Smooth muscle cell (in vitro differentiated cells): ENCODE measurements at regions not wholly inside any gene's neighbourhood (a gene's known extent, or its start where the extent isn't known, plus 50 kb on each side); places are given as distances from the start of the nearest gene placed in this dataset.

Source experiments
- DNase-seq: peaks from one replicate; lab custom pipeline; 2025; ENCODE audit not compliant: unreplicated experiment; lab: John Stamatoyannopoulos, UW
- H2AFZ ChIP-seq: fragments of 200-600 bp; sonication (generic); 2 replicates; pipeline ENCODE4 v1.6.0; 2016; ENCODE audit warnings: antibody characterized with exemption, low read depth, mild to moderate bottlenecking
- H3F3A ChIP-seq: fragments of 200-600 bp; sonication (generic); 2 replicates; pipeline ENCODE4 v1.6.0; 2017; ENCODE audit warnings: antibody characterized with exemption, low read depth
- H3K27ac ChIP-seq: fragments of 200-600 bp; sonication (generic); 2 replicates; pipeline ENCODE4 v1.5.1; 2016; ENCODE audit warnings: low read depth, mild to moderate bottlenecking
- H3K27me3 ChIP-seq: fragments of 200-600 bp; sonication (generic); 2 replicates; pipeline ENCODE4 v1.6.1; 2016; ENCODE audit warnings: low read depth, mild to moderate bottlenecking
- H3K36me3 ChIP-seq: fragments of 200-600 bp; sonication (generic); 2 replicates; pipeline ENCODE4 v1.5.1; 2016; ENCODE audit warnings: low read depth
- H3K4me1 ChIP-seq: fragments of 200-600 bp; sonication (generic); 2 replicates; pipeline ENCODE4 v1.5.1; 2016; ENCODE audit warnings: low read depth
- H3K4me2 ChIP-seq: fragments of 200-600 bp; sonication (generic); 2 replicates; pipeline ENCODE4 v1.6.0; 2016; ENCODE audit warnings: mild to moderate bottlenecking
- H3K4me3 ChIP-seq: fragments of 200-600 bp; sonication (generic); 2 replicates; pipeline ENCODE4 v1.5.1; 2016; ENCODE audit warnings: mild to moderate bottlenecking
- H3K79me2 ChIP-seq: fragments of 200-600 bp; sonication (generic); 2 replicates; pipeline ENCODE4 v1.6.0; 2016; ENCODE audit warnings: low read depth, mild to moderate bottlenecking
- H3K9ac ChIP-seq: fragments of 200-600 bp; sonication (generic); 2 replicates; pipeline ENCODE4 v1.6.0; 2016; ENCODE audit warnings: low read depth
- H3K9me3 ChIP-seq: fragments of 200-600 bp; sonication (generic); replicated peaks from 2 replicates; pipeline ENCODE4 v1.5.1; 2016; ENCODE audit warnings: low read depth
- H4K20me1 ChIP-seq: fragments of 200-600 bp; sonication (generic); 2 replicates; pipeline ENCODE4 v1.6.0; 2016; ENCODE audit warnings: low read depth
- WGBS: methylation state at CpG from one replicate; pipeline ENCODE4 v1.1.7; 2016; ENCODE audit warnings: low lambda C conversion rate; 5-methylcytosine and 5-hydroxymethylcytosine counted together
- TF ChIP-seq, protein P1 (sequence below): fragments of 200-600 bp; sonication (generic); IDR thresholded peaks from 2 replicates; pipeline ENCODE4 v1.5.1; 2017; ENCODE audit warnings: borderline replicate concordance, mild to moderate bottlenecking, antibody characterized with exemption; ENCODE audit not compliant: insufficient read depth, poor library complexity, severe bottlenecking

DNA sequence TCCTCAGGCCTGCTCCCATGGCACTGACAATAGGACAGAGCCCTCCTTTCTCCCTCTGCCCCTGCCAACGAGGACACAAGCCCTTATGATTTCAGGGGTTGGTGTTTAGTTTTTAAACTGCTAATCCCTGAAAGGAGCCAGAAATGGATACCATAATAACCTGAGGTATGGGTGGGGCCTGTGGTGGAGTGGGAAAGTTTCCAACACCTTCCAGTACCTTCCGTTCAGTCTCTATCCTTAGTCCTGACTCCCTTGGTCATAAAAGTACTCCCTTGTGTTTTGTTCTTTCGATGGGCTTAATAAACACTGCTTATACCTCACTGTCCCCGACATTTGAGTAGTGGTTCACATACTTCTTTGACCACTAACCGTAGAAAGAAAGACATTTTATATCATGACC is 141.8 kb upstream of the MAGI3 start:
- H3K4me1 ChIP-seq: peaks cover 16% of the 10 kb centered on the region
- H3K27ac ChIP-seq: no peak overlapping the region
- no peak overlapping the region for H3K4me2 ChIP-seq
- no peak for DNase-seq
- TF ChIP-seq, protein P1, sequence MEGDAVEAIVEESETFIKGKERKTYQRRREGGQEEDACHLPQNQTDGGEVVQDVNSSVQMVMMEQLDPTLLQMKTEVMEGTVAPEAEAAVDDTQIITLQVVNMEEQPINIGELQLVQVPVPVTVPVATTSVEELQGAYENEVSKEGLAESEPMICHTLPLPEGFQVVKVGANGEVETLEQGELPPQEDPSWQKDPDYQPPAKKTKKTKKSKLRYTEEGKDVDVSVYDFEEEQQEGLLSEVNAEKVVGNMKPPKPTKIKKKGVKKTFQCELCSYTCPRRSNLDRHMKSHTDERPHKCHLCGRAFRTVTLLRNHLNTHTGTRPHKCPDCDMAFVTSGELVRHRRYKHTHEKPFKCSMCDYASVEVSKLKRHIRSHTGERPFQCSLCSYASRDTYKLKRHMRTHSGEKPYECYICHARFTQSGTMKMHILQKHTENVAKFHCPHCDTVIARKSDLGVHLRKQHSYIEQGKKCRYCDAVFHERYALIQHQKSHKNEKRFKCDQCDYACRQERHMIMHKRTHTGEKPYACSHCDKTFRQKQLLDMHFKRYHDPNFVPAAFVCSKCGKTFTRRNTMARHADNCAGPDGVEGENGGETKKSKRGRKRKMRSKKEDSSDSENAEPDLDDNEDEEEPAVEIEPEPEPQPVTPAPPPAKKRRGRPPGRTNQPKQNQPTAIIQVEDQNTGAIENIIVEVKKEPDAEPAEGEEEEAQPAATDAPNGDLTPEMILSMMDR: no peak
- H3K27me3 ChIP-seq: no peaks in the 10 kb centered on the region
- WGBS: 90% methylated on average over 5 of the region's 5 CpGs
- H3K9me3 ChIP-seq: no peaks in the 10 kb centered on the region
- no peak overlapping the region for H3K9ac ChIP-seq
- no peak overlapping the region for H3K4me3 ChIP-seq
- H2AFZ ChIP-seq: no peak overlapping the region
- H3K79me2 ChIP-seq: no peaks in the 10 kb centered on the region
- H3F3A ChIP-seq: no peaks in the 10 kb centered on the region
- no peaks in the 10 kb centered on the region for H3K36me3 ChIP-seq
- no peaks in the 10 kb centered on the region for H4K20me1 ChIP-seq

DNA sequence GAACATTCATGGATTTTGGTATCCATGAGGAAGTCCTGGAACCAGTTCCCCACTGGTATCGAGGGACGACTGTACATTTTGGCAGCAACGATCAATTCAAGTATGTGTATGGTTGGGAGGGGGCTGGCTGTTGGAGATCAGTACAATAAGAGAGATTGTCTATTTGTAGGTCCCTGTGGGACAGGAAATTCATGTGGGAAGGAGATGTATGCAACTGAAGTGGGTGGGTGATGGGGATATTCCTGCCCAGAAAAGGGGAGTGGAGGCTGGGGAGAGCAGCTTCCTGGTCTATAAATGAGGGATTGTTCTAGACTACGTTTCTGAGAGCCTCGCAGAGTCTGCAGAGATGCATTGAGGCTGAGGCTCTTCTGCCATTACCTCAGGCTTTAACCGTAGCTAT is 140.2 kb upstream of the MAGI3 start:
- no peak for DNase-seq
- no peak overlapping the region for H3K4me2 ChIP-seq
- H3K9me3 ChIP-seq: no peaks in the 10 kb centered on the region
- 90% methylated on average over 6 of the region's 6 CpGs for WGBS
- no peaks in the 10 kb centered on the region for H3K79me2 ChIP-seq
- H3K27me3 ChIP-seq: no peaks in the 10 kb centered on the region
- H3K27ac ChIP-seq: no peak overlapping the region
- H3K9ac ChIP-seq: no peak overlapping the region
- no peaks in the 10 kb centered on the region for H4K20me1 ChIP-seq
- TF ChIP-seq, protein P1: no peak
- H3K4me1 ChIP-seq: peaks cover 23% of the 10 kb centered on the region
- no peak overlapping the region for H3K4me3 ChIP-seq
- no peaks in the 10 kb centered on the region for H3F3A ChIP-seq
- H3K36me3 ChIP-seq: no peaks in the 10 kb centered on the region
- H2AFZ ChIP-seq: no peak overlapping the region

DNA sequence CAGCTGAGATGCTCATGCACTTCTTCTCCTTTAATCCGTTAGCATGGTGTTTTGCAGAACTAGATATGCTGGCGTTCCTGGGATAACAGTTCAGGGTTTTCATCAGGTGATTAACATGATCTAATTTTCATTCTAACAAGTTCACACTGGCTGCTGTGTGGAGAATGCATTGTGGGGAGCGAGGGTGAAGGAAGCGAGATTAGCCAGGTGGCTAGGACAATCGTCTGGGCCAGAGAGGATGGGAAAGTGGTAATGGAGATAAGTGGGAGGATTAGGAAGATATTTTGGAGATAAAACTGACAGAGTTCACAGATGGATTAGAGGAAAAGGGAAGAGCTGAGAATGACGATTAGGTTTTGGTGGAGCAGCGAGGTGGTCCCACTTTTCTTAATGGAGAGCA is 138.1 kb upstream of the MAGI3 start:
- Histone ChIP-seq H3K27ac (no peak overlapping the region), H2AFZ (no peak overlapping the region), H4K20me1 (no peaks in the 10 kb centered on the region), H3K4me3 (no peak overlapping the region), H3K9ac (no peak overlapping the region), H3K36me3 (no peaks in the 10 kb centered on the region), H3K4me1 (peaks cover 39% of the 10 kb centered on the region), H3K79me2 (no peaks in the 10 kb centered on the region), H3K27me3 (no peaks in the 10 kb centered on the region), H3K4me2 (no peak overlapping the region), H3K9me3 (no peaks in the 10 kb centered on the region), H3F3A (peaks cover 15% of the 10 kb centered on the region)
- DNase-seq: no peak
- TF ChIP-seq, protein P1: no peak
- 78% methylated on average over 7 of the region's 7 CpGs for WGBS

DNA sequence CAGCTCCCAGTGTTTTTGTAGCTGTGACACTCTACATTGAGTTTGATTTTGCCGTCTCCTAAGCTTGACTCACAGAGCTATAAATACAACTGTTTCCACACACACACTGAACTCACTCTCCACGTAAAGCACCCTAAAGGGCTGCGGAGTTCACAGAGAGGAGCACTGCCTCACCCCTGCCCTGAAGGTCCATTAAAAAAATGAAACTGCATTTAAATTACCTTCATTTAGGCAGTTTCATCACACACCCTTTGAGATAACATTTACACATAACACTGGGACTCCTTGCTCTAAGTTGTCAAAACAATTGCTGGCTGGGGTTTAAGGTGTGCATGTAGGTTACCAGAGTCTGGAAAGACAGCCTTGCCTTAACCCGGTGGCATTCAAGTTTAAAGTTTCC is 137.1 kb upstream of the MAGI3 start:
- H3K27me3 ChIP-seq: no peaks in the 10 kb centered on the region
- no peak for DNase-seq
- no peak overlapping the region for H3K4me3 ChIP-seq
- no peak overlapping the region for H3K4me2 ChIP-seq
- H3K27ac ChIP-seq: no peak overlapping the region
- peaks cover 39% of the 10 kb centered on the region for H3K4me1 ChIP-seq
- H3K9me3 ChIP-seq: no peaks in the 10 kb centered on the region
- WGBS: 51% methylated on average over 4 of the region's 4 CpGs
- no peaks in the 10 kb centered on the region for H3K79me2 ChIP-seq
- TF ChIP-seq, protein P1: no peak
- no peak overlapping the region for H3K9ac ChIP-seq
- no peaks in the 10 kb centered on the region for H4K20me1 ChIP-seq
- H3F3A ChIP-seq: peaks cover 15% of the 10 kb centered on the region
- H2AFZ ChIP-seq: no peak overlapping the region
- H3K36me3 ChIP-seq: no peaks in the 10 kb centered on the region
